Fibroblast of lung (primary cell): ENCODE measurements at regions not wholly inside any gene's neighbourhood (a gene's known extent, or its start where the extent isn't known, plus 50 kb on each side); places are given as distances from the start of the nearest gene placed in this dataset.
"Not testable (repeated sequence)": the region's sequence is repeated elsewhere in the genome, so short reads cannot be mapped to it uniquely, and the experiment has no call there.

Experiments used
- DNase-seq, 2 donors: peaks; one replicate each; pipeline versions ENCODE4 v3.0.0 to v3.0.0-alpha.2; 2010; ENCODE audit warnings: low read depth in 2 of 2
- H2AFZ ChIP-seq: 2 replicates; pipeline ENCODE4 v1.5.1; 2012; ENCODE audit warnings: low read length, control low read depth, inconsistent platforms
- H3K27ac ChIP-seq: 2 replicates; pipeline ENCODE4 v1.5.1; 2011; ENCODE audit warnings: low read length, control low read depth; ENCODE audit not compliant: insufficient read depth
- H3K27me3 ChIP-seq: 2 replicates; pipeline ENCODE4 v1.5.1; 2011; ENCODE audit warnings: mild to moderate bottlenecking, low read length; ENCODE audit not compliant: control insufficient read depth, insufficient read depth
- H3K36me3 ChIP-seq: 2 replicates; pipeline ENCODE4 v1.5.1; 2011; ENCODE audit warnings: low read length; ENCODE audit not compliant: control insufficient read depth, insufficient read depth
- H3K4me1 ChIP-seq: 2 replicates; pipeline ENCODE4 v1.5.1; 2011; ENCODE audit warnings: low read length; ENCODE audit not compliant: control insufficient read depth, insufficient read depth; ENCODE audit errors: extremely low read depth
- H3K4me2 ChIP-seq: 2 replicates; pipeline ENCODE4 v1.5.1; 2011; ENCODE audit warnings: low read length, control low read depth; ENCODE audit not compliant: insufficient read depth; ENCODE audit errors: extremely low read depth
- H3K4me3 ChIP-seq, 4 experiments: fragments of 200-600 bp in 1 of 4; sonication (generic) in 1 of 4; replicated peaks in 1 of 4; 2 replicates each; pipeline ENCODE4 v1.5.1; 2011 to 2016; ENCODE audit warnings: low read length in 4 of 4, low read depth in 3 of 4, mild to moderate bottlenecking in 3 of 4, control low read depth in 2 of 4, inconsistent platforms in 1 of 4, mixed read lengths in 1 of 4; ENCODE audit not compliant: insufficient read depth in 1 of 4; ENCODE audit errors: control extremely low read depth in 1 of 4
- H3K79me2 ChIP-seq: 2 replicates; pipeline ENCODE4 v1.5.1; 2012; ENCODE audit warnings: mild to moderate bottlenecking, low read length, inconsistent platforms; ENCODE audit not compliant: control insufficient read depth, insufficient read depth
- H3K9ac ChIP-seq: 2 replicates; pipeline ENCODE4 v1.5.1; 2011; ENCODE audit warnings: mild to moderate bottlenecking, low read length, control low read depth; ENCODE audit not compliant: insufficient read depth
- H3K9me3 ChIP-seq: 2 replicates; pipeline ENCODE4 v1.5.1; 2012; ENCODE audit warnings: low read depth, low read length; ENCODE audit not compliant: control insufficient read depth, insufficient read depth
- H4K20me1 ChIP-seq: 2 replicates; pipeline ENCODE4 v1.5.1; 2011; ENCODE audit warnings: low read length; ENCODE audit not compliant: control insufficient read depth, insufficient read depth; ENCODE audit errors: extremely low read depth
- CTCF ChIP-seq, 2 donors: IDR thresholded peaks in 1 of 2; conservative IDR thresholded peaks in 1 of 2; 1 replicate in 1 of 2; 2 replicates in 1 of 2; pipeline ENCODE4 v1.5.1; 2011 to 2012; ENCODE audit warnings: low read length in 2 of 2, control low read depth in 1 of 2, inconsistent platforms in 1 of 2, low read depth in 1 of 2, mild to moderate bottlenecking in 1 of 2
- EZH2 ChIP-seq: IDR thresholded peaks from 2 replicates; pipeline ENCODE4 v1.5.1; 2012; ENCODE audit warnings: low read length, control low read depth, mild to moderate bottlenecking; ENCODE audit errors: missing control alignments

GRCh38 chr4:30126351-30126750 is 593.8 kb upstream of the PCDH7 start:
- no peaks in the 10 kb centered on the region for H3K36me3 ChIP-seq

GRCh38 chr4:30148828-30149227 is 571.3 kb upstream of the PCDH7 start:
- not testable (repeated sequence) for H3K27me3 ChIP-seq, H4K20me1 ChIP-seq, H3K36me3 ChIP-seq, H3K4me1 ChIP-seq, DNase-seq, H2AFZ ChIP-seq, H3K27ac ChIP-seq, H3K9ac ChIP-seq, H3K9me3 ChIP-seq, H3K4me2 ChIP-seq, H3K79me2 ChIP-seq, H3K4me3 ChIP-seq

More at GRCh38 chr4:30126351-30126750, 593.8 kb upstream of the PCDH7 start:
- H3K79me2 ChIP-seq, result no peaks in the 10 kb centered on the region
- no peaks in the 10 kb centered on the region for H4K20me1 ChIP-seq
- no peaks in the 10 kb centered on the region for H3K4me1 ChIP-seq
- no peak overlapping the region for H3K4me3 ChIP-seq
- H3K9me3 ChIP-seq, result no peaks in the 10 kb centered on the region
- H3K27ac ChIP-seq, result no peak overlapping the region
- DNase-seq, result no peak
- no peak overlapping the region for H3K9ac ChIP-seq
- H3K27me3 ChIP-seq, result no peaks in the 10 kb centered on the region
- no peak for TF ChIP-seq EZH2
- no peak for TF ChIP-seq CTCF (conservative IDR thresholded peaks at IDR 0.05 in 1 of 2, IDR thresholded peaks at IDR 0.05 in 1 of 2; ENCODE audit: low read depth in 1 of 2, low read length in 2 of 2)
- H2AFZ ChIP-seq, result no peak overlapping the region
- no peak overlapping the region for H3K4me2 ChIP-seq

GRCh38 chr4:30149539-30149938 is 570.6 kb upstream of the PCDH7 start:
- H3K9ac ChIP-seq, H4K20me1 ChIP-seq, H3K4me3 ChIP-seq, H3K79me2 ChIP-seq, H2AFZ ChIP-seq, H3K4me1 ChIP-seq, DNase-seq, H3K36me3 ChIP-seq, H3K27me3 ChIP-seq, H3K9me3 ChIP-seq, H3K27ac ChIP-seq, H3K4me2 ChIP-seq: not testable (repeated sequence)

GRCh38 chr4:30153427-30153826 is 566.7 kb upstream of the PCDH7 start:
- H2AFZ ChIP-seq, result no peak overlapping the region
- no peak overlapping the region for H3K4me2 ChIP-seq
- no peak overlapping the region for H3K9ac ChIP-seq
- TF ChIP-seq CTCF (conservative IDR thresholded peaks at IDR 0.05 in 1 of 2, IDR thresholded peaks at IDR 0.05 in 1 of 2; ENCODE audit: low read depth in 1 of 2, low read length in 2 of 2) (no peak), EZH2 (no peak)
- H3K4me3 ChIP-seq, result no peak overlapping the region
- no peaks in the 10 kb centered on the region for H3K36me3 ChIP-seq
- DNase-seq, result no peak
- H3K9me3 ChIP-seq, result no peaks in the 10 kb centered on the region
- H3K4me1 ChIP-seq, result no peaks in the 10 kb centered on the region
- no peak overlapping the region for H3K27ac ChIP-seq
- H3K79me2 ChIP-seq, result no peaks in the 10 kb centered on the region
- no peaks in the 10 kb centered on the region for H4K20me1 ChIP-seq
- H3K27me3 ChIP-seq, result no peaks in the 10 kb centered on the region
